Lower lobe of right lung (tissue), 2 donors: ENCODE measurements at regions not wholly inside any gene's neighbourhood (a gene's known extent, or its start where the extent isn't known, plus 50 kb on each side); places are given as distances from the start of the nearest gene placed in this dataset.

Experiments used
- ATAC-seq, 2 donors: fragments of 200-7000 bp; cut with Tn5 transposase; one replicate each; pipeline ENCODE4 v1.9.1; 2020 to 2022; ENCODE audit warnings: mild to moderate bottlenecking in 2 of 2, moderate library complexity in 2 of 2
- DNase-seq: peaks from one replicate; pipeline ENCODE4 v3.0.0-alpha.2; 2020
- H3K27ac ChIP-seq: fragments of 200-600 bp; one replicate; pipeline ENCODE4 v1.8.0; 2022
- H3K27me3 ChIP-seq: fragments of 200-600 bp; one replicate; pipeline ENCODE4 v1.8.0; 2022; ENCODE audit warnings: low read depth
- H3K36me3 ChIP-seq: fragments of 200-600 bp; one replicate; pipeline ENCODE4 v1.8.0; 2022; ENCODE audit warnings: mild to moderate bottlenecking
- H3K4me1 ChIP-seq: fragments of 200-600 bp; one replicate; pipeline ENCODE4 v1.8.0; 2022
- H3K4me3 ChIP-seq: fragments of 200-600 bp; one replicate; pipeline ENCODE4 v1.8.0; 2022; ENCODE audit warnings: mild to moderate bottlenecking
- H3K9me3 ChIP-seq: fragments of 200-600 bp; one replicate; pipeline ENCODE4 v1.8.0; 2022
- intact Hi-C: fragments of 100-400 bp; cut with DNase I; formaldehyde crosslinking; loops from one replicate; pipeline ENCODE4 v1.11.0; 2022
- TF ChIP-seq, protein P1 (sequence below): fragments of 200-600 bp; IDR thresholded peaks from one replicate; pipeline ENCODE4 v1.8.0; 2022; ENCODE audit warnings: antibody characterized with exemption, mild to moderate bottlenecking
- donor health status: DM: no; HTN: yes; CAD: no; lungs with severe emphysema.

DNA sequence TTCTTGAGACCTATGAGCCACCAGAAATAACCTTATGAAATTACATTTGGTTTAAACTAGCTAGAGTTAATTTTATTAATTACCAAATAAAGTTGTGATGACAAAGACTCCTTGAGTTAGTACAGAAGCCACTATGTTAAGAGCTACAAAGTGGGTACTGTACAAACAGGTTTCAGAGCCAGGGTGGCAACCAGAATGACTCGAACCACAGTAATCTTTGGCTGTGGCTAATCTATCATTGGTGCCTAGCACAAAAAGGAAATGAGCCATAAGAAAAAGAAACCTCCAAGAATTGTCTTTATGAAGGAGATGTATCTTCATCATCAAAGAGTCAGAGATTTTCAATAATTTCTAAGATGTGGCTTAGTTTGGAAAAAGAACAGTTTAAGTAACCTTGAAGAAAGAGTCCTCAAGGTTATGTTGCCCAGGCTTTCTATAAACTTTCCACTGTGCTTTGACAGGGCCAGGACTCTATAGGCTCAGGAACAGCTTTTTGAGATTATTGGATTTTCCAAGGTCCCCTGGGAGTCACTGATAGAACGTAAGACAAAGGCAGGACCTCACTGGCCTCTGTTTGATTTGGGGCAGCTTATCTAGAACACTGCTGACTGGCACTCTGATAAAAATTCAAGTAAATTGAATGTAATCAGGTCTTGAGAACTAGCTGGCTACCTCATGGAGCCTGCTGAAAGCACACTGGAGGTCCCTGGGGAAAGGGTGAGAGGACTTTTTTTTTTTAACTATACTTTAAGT is 777.7 kb downstream of the STIM2 start:
- H3K4me3 ChIP-seq = no peak overlapping the region
- DNase-seq = no peak
- no peak overlapping the region for H3K27ac ChIP-seq
- H3K27me3 ChIP-seq = no peaks in the 10 kb centered on the region
- no peaks in the 10 kb centered on the region for H3K9me3 ChIP-seq
- H3K4me1 ChIP-seq = no peaks in the 10 kb centered on the region
- H3K36me3 ChIP-seq = no peaks in the 10 kb centered on the region
- TF ChIP-seq, protein P1, sequence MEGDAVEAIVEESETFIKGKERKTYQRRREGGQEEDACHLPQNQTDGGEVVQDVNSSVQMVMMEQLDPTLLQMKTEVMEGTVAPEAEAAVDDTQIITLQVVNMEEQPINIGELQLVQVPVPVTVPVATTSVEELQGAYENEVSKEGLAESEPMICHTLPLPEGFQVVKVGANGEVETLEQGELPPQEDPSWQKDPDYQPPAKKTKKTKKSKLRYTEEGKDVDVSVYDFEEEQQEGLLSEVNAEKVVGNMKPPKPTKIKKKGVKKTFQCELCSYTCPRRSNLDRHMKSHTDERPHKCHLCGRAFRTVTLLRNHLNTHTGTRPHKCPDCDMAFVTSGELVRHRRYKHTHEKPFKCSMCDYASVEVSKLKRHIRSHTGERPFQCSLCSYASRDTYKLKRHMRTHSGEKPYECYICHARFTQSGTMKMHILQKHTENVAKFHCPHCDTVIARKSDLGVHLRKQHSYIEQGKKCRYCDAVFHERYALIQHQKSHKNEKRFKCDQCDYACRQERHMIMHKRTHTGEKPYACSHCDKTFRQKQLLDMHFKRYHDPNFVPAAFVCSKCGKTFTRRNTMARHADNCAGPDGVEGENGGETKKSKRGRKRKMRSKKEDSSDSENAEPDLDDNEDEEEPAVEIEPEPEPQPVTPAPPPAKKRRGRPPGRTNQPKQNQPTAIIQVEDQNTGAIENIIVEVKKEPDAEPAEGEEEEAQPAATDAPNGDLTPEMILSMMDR = no peak
- intact Hi-C loops = no loop called here
- no peak for ATAC-seq

DNA sequence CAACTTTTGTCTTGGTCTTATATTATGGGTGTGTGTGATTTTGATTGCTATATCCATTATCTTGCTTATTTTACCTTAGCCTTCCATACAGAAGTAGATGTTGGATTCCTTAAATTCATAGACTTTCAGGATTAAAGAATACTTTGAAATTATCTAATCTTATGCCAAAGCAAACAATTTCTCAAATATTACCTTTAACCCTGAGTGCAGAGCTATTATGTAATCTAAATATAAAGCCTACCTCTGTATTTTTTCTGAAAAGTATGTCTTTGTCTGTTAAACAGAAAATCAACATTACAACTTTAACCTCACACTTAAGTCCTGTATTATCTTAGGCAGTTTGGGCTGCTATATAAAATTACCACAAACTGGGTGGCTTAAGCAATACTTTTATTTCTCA is 782.5 kb downstream of the STIM2 start:
- H3K4me1 ChIP-seq = no peaks in the 10 kb centered on the region
- TF ChIP-seq, protein P1 = no peak
- ATAC-seq (no peak), DNase-seq (no peak)
- H3K27me3 ChIP-seq = no peaks in the 10 kb centered on the region
- H3K4me3 ChIP-seq = no peak overlapping the region
- intact Hi-C loops = no loop called here
- no peak overlapping the region for H3K27ac ChIP-seq
- H3K36me3 ChIP-seq = no peaks in the 10 kb centered on the region
- no peaks in the 10 kb centered on the region for H3K9me3 ChIP-seq

DNA sequence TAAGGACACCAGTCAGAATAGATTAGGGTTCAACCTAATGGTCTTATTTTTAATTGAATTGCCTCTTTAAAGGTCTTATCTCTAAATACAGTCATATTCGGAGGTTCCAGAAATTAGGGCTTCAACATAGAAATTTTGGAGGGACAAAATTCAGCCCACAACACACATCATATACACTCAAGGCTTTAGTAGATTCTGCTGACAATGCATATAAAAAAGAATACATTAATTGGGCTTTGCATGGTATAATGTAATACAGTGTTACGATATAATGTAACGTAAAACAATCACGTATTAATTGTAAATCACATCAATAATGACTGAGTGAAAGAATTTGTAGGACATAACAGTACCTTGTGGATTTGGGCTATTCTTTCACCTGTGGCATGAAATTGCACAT is 787.8 kb downstream of the STIM2 start:
- H3K9me3 ChIP-seq = no peaks in the 10 kb centered on the region
- TF ChIP-seq, protein P1 = no peak
- H3K4me3 ChIP-seq = no peak overlapping the region
- no peak for DNase-seq
- intact Hi-C loops = no loop called here
- H3K27ac ChIP-seq = no peak overlapping the region
- no peaks in the 10 kb centered on the region for H3K27me3 ChIP-seq
- H3K36me3 ChIP-seq = no peaks in the 10 kb centered on the region
- H3K4me1 ChIP-seq = no peaks in the 10 kb centered on the region
- ATAC-seq = no peak

DNA sequence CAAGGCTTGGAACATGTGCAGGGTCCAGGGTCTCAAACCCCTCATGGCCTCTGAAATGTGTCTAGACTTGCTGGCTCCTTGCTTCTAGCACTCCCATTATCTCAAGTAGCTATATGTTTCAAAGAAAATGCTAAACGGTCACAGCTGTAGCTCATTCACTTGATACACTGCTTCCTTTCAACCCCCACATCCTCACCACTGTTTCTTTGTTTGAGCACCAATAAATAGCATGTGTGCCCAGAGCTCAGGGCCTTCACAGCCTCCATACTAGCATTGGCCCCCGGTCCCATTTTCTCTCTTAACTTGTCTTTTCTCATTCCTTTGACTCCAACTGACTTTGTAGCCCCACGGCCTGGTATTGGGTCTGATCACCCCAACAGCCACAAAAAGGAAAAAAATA is 801.8 kb downstream of the STIM2 start:
- Histone ChIP-seq H3K36me3 (no peaks in the 10 kb centered on the region), H3K27ac (no peak overlapping the region), H3K9me3 (no peaks in the 10 kb centered on the region), H3K4me1 (no peaks in the 10 kb centered on the region), H3K4me3 (no peak overlapping the region), H3K27me3 (no peaks in the 10 kb centered on the region)
- ATAC-seq (no peak), DNase-seq (no peak)
- intact Hi-C loops = no loop called here
- TF ChIP-seq, protein P1 = no peak

DNA sequence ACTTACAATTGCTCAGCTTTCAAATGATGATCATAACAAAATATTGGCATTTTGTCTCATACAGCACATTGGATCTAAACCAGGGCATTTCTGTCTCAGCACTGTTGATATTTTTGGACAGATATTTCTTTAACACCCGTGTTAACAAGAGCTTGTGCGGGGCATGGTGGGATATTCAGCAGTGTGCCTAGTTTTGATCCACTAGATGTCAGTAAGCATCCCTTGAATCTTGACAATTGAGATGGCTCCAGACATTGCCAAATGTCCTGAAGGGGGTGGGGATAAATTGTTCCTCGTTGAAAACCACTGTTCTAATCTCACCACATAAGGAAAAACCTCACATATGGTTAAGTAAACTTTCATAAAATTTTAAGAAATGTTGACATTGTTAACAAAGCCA is 806.3 kb downstream of the STIM2 start:
- Histone ChIP-seq H3K9me3 (no peaks in the 10 kb centered on the region), H3K27ac (no peak overlapping the region), H3K36me3 (no peaks in the 10 kb centered on the region), H3K27me3 (no peaks in the 10 kb centered on the region), H3K4me3 (no peak overlapping the region), H3K4me1 (no peaks in the 10 kb centered on the region)
- DNase-seq = no peak
- no peak for ATAC-seq
- TF ChIP-seq, protein P1 = no peak
- intact Hi-C loops = no loop called here
